ENCODE measurements at regions not wholly inside any gene's neighbourhood (a gene's known extent, or its start where the extent isn't known, plus 50 kb on each side); places are given as distances from the start of the nearest gene placed in this dataset.

GRCh38 chr2:520663-521340 is 156.4 kb downstream of the TMEM18 start:
- TF ChIP-seq CTCF (IDR thresholded peaks at IDR 0.05; ENCODE audit: extremely low read depth, missing control alignments), result no peak
- DNase-seq (ENCODE audit: low spot score), result no peak

GRCh38 chr2:516944-517343 is 160.3 kb downstream of the TMEM18 start:
- no peak for TF ChIP-seq CTCF (IDR thresholded peaks at IDR 0.05; ENCODE audit: extremely low read depth, missing control alignments)
- no peak for DNase-seq (ENCODE audit: low spot score)

GRCh38 chr2:516131-516530 is 161.1 kb downstream of the TMEM18 start:
- no peak for DNase-seq (ENCODE audit: low spot score)

GRCh38 chr2:515441-516127 is 161.6 kb downstream of the TMEM18 start:
- TF ChIP-seq CTCF (IDR thresholded peaks at IDR 0.05; ENCODE audit: extremely low read depth, missing control alignments), result no peak
- no peak for DNase-seq (ENCODE audit: low spot score)

More at GRCh38 chr2:516131-516530, 161.1 kb downstream of the TMEM18 start:
- no peak for TF ChIP-seq CTCF (IDR thresholded peaks at IDR 0.05; ENCODE audit: extremely low read depth, missing control alignments)

- no peak for DNase-seq (ENCODE audit: low spot score)
- no peak for TF ChIP-seq CTCF (IDR thresholded peaks at IDR 0.05; ENCODE audit: extremely low read depth, missing control alignments)
Observed at GRCh38 chr2:513981-514706, 163.1 kb downstream of the TMEM18 start.

- DNase-seq (ENCODE audit: low spot score), result no peak
Observed at GRCh38 chr2:510839-511238, 166.4 kb downstream of the TMEM18 start.

More at GRCh38 chr2:510839-511238, 166.4 kb downstream of the TMEM18 start:
- TF ChIP-seq CTCF (IDR thresholded peaks at IDR 0.05; ENCODE audit: extremely low read depth, missing control alignments), result no peak

Measured in GM20000 (cell line).